Fibroblast of the aortic adventitia (primary cell): ENCODE measurements at regions not wholly inside any gene's neighbourhood (a gene's known extent, or its start where the extent isn't known, plus 50 kb on each side); places are given as distances from the start of the nearest gene placed in this dataset.

Experiments
- DNase-seq: peaks from one replicate; pipeline ENCODE4 v3.0.0-alpha.2; 2010; ENCODE audit warnings: low read depth
- H3K4me3 ChIP-seq: 2 replicates; pipeline ENCODE4 v1.5.1; 2011; ENCODE audit warnings: low read depth, mild to moderate bottlenecking, control low read depth, low read length, moderate library complexity
- TF ChIP-seq, protein P1 (sequence below): IDR thresholded peaks from 2 replicates; pipeline ENCODE4 v1.5.1; 2011; ENCODE audit warnings: mild to moderate bottlenecking, low read length, control low read depth, inconsistent platforms; ENCODE audit not compliant: insufficient read depth

DNA sequence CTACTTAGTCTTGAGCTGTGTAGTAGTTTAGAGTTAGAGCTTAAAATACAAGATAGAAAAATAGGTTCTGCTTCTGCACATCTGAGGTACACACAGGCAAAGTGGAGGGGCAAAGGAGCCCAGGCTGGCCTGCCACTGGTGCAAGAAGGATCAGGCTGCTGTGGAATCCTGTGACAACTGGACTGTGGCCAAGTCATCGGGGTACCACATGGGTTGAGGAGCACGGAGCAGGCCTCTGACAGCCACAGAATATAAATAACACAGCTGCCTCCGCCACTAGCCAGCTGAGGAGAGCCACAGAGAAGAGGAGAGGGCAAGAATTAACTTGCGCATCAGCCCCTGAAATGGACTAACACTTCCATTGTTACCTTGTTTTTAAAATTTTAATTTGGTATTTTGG, 206.0 kb upstream of the MARCKS start:
- no peak for DNase-seq
- TF ChIP-seq, protein P1, sequence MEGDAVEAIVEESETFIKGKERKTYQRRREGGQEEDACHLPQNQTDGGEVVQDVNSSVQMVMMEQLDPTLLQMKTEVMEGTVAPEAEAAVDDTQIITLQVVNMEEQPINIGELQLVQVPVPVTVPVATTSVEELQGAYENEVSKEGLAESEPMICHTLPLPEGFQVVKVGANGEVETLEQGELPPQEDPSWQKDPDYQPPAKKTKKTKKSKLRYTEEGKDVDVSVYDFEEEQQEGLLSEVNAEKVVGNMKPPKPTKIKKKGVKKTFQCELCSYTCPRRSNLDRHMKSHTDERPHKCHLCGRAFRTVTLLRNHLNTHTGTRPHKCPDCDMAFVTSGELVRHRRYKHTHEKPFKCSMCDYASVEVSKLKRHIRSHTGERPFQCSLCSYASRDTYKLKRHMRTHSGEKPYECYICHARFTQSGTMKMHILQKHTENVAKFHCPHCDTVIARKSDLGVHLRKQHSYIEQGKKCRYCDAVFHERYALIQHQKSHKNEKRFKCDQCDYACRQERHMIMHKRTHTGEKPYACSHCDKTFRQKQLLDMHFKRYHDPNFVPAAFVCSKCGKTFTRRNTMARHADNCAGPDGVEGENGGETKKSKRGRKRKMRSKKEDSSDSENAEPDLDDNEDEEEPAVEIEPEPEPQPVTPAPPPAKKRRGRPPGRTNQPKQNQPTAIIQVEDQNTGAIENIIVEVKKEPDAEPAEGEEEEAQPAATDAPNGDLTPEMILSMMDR, result no peak
- H3K4me3 ChIP-seq, result no peak overlapping the region

DNA sequence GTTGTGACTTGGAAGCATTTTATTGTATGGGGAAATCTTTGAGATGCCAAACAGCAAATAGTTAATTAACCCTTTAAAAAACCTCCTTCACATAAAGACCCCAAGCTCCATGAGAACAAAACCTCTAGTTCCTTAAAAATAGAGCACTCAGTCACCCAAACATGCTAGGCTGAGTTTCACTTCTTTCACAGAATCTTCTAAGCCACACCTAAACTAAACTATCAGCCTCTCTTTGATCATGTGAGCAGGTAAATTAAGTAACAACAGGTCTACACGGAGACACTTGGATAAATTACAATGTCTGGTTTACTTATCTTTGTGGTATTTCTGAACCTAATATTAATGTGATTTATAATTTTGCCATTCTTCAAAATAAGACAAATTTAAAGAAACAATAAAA, 205.2 kb upstream of the MARCKS start:
- DNase-seq, result no peak
- TF ChIP-seq, protein P1, result no peak
- H3K4me3 ChIP-seq, result no peak overlapping the region

DNA sequence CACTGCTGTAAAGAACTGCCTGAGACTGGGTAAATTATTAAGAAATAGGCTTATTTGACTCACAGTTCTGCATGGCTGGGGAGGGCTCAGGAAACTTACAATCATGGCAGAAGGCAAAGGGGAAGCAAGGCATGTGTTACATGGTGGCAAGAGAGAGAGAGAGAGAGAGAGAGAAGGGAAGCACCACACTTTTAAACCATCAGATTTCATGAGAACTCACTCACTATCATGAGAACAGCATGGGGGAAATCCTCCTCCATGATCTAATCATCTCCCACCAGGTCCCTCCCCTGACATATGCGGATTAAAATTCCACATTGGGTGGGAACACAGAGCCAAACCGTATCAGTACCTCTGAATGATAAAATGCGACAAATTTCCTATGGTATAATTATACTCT, 203.9 kb upstream of the MARCKS start:
- TF ChIP-seq, protein P1, result no peak
- no peak overlapping the region for H3K4me3 ChIP-seq
- no peak for DNase-seq

DNA sequence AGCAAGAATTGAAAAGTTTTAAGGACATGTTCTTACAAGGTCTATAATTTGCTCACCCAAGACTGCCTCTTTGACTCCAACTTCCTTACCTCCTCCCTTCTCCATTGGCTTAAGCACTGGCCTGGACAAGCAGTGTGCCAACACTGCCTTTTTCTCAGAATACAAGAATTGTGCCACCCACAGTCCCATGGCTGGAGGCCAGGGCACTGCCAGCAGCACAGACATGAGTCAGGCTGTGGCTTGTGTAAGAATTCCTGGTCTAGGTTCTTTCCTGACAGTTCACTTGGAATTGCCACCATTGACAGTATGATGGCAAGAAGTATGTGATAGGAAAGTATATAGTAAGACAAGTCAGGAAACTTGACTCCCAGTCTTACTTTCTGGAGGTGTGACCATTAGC, 202.7 kb upstream of the MARCKS start:
- peak; percentile 62 for DNase-seq
- H3K4me3 ChIP-seq, result no peak overlapping the region
- TF ChIP-seq, protein P1, result no peak

DNA sequence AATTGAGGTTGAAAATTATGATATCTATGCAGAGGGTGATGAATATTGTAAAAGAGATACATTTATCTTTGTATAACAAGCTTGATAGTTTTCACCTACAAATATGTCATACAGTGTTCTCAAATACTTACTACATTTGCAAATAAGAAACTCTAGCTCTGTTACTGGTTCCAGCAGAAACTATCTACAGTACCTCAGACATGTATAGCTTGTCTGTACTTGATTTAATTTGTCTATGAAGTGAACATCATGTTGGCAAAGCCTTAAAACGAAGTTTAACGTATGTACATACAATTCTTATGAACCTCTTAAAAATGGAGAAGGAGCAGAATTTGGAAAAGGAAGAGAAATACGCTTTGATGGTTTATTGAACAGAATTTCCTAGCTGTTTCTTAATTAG, 201.4 kb upstream of the MARCKS start:
- no peak overlapping the region for H3K4me3 ChIP-seq
- no peak for DNase-seq
- TF ChIP-seq, protein P1, result no peak

DNA sequence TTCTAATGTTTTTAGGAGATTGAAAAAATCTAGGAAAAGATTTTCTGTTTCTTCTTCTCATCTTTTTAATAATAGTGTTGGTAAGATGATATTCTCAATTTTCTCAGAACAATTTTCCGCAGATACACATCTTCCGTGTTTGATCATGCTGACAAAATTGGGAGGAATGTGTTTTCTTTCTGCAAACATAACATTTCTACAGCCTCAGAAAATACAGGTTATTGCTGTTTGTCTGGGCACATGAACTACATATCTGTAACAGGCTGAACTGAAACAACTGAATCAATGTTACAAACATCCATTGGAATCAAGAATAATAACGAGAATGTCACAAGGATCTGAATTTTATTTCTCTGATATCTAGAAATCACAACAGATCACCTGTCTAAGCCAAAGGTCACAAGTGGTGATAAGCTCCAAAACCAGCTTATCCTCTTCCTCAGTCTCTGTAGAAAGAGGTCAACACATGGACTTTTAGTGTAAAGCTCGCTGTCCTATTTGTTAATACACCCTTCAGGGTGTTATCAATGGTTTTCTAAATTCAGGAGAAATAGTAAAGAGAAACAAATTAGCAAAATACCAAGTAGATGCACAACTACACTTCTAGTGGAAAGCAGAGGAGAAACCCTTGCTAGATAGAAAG, 197.3 kb upstream of the MARCKS start:
- DNase-seq, result no peak
- H3K4me3 ChIP-seq, result no peak overlapping the region
- TF ChIP-seq, protein P1, result no peak

DNA sequence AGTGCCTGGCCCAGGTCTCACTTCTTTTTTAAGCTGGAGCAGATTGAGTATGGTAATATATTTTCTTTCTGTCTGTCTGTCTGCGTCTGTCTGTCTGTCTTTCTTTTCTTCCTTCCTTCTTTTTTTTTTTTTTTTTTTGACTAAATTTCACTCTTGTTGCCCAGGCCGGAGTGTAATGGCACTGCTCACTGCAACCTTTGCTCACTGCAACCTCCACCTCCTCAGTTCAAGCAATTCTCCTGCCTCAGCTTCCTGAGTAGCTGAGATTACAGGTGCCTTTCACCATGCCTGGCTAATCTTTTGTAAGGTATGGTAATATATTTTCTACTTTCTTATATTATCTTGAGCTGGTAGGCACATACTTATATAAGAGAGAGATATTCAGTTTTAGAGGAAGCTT, 196.3 kb upstream of the MARCKS start:
- no peak overlapping the region for H3K4me3 ChIP-seq
- DNase-seq, result no peak
- TF ChIP-seq, protein P1, result no peak
